ENCODE measurements at regions not wholly inside any gene's neighbourhood (a gene's known extent, or its start where the extent isn't known, plus 50 kb on each side); places are given as distances from the start of the nearest gene placed in this dataset.

DNA sequence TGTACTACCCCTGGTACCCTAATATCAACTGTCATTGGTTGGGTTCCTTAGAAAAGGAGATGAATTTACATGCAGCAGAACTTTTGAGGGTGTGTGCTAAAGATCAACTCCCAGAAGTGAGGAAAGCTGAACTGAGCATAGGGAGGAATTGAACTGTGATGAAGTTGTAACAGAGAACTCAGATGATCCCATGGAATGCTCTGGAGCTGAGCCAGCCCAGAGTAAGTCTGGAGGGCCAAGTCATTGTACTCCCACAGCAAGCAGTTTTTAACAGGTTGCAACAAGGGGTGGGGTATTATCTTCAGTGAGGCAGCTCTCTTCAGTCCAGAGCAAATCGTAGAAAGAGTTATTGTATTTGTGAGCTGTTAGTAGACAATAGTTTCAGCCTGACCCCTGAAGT lies 572.3 kb downstream of the PYDC2 start:
- TF ChIP-seq EP300 (IDR thresholded peaks at IDR 0.05; ENCODE audit: low read depth) (no peak), POLR2AphosphoS5 (IDR thresholded peaks at IDR 0.05) (no peak), POLR2A (IDR thresholded peaks at IDR 0.05) (no peak)
- TF ChIP-seq, protein P1, sequence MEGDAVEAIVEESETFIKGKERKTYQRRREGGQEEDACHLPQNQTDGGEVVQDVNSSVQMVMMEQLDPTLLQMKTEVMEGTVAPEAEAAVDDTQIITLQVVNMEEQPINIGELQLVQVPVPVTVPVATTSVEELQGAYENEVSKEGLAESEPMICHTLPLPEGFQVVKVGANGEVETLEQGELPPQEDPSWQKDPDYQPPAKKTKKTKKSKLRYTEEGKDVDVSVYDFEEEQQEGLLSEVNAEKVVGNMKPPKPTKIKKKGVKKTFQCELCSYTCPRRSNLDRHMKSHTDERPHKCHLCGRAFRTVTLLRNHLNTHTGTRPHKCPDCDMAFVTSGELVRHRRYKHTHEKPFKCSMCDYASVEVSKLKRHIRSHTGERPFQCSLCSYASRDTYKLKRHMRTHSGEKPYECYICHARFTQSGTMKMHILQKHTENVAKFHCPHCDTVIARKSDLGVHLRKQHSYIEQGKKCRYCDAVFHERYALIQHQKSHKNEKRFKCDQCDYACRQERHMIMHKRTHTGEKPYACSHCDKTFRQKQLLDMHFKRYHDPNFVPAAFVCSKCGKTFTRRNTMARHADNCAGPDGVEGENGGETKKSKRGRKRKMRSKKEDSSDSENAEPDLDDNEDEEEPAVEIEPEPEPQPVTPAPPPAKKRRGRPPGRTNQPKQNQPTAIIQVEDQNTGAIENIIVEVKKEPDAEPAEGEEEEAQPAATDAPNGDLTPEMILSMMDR (IDR thresholded peaks at IDR 0.05), result no peak
- in situ Hi-C loops (cut with MboI; ENCODE audit: low pct_ligation_motif_present in 1 of 4, low pct_unique_long_range_greater_than_20kb in 1 of 4, low sequenced_read_pairs in 3 of 4), result loop anchor here in 1 of 4 donors (25.0 kb wide), 1 partner anchor 104 kb away; no protein-coding TSS in a partner anchor

DNA sequence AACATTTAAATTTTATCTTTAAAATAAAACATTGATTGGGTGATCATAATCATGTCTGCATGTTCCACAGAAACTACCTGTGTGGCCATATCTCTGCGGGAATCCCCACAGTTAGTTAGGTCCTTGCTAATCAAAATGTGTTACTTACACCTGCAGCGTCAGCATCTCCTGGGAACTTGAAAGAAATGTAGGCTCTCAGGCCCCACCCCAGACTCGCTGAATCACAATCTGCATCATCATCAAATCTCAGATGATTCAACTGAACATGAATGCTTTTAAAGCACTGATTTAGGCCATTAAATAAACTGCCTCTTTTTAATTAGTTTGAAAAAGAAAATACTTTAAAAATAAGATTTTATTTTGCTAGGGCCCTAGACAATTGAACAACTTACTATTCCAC lies 577.8 kb downstream of the PYDC2 start:
- no peaks in the 10 kb centered on the region for H3K9me3 ChIP-seq
- H3K36me3 ChIP-seq, result no peaks in the 10 kb centered on the region
- no peaks in the 10 kb centered on the region for H3K27me3 ChIP-seq
- 53 to 73% methylated on average over 3 of the region's 3 CpGs for WGBS, 2 donors (ENCODE audit: low coverage in 1 of 2)
- TF ChIP-seq POLR2A (IDR thresholded peaks at IDR 0.05) (no peak), POLR2AphosphoS5 (IDR thresholded peaks at IDR 0.05) (no peak), EP300 (IDR thresholded peaks at IDR 0.05; ENCODE audit: low read depth) (no peak)
- TF ChIP-seq, protein P1 (IDR thresholded peaks at IDR 0.05), result no peak
- H3K4me1 ChIP-seq, result no peaks in the 10 kb centered on the region
- H3K4me3 ChIP-seq, result no peak overlapping the region
- in situ Hi-C loops (cut with MboI; ENCODE audit: low pct_ligation_motif_present in 1 of 4, low pct_unique_long_range_greater_than_20kb in 1 of 4, low sequenced_read_pairs in 3 of 4) (loop anchor here in 1 of 4 donors (25.0 kb wide), 1 partner anchor 99 kb away; no protein-coding TSS in a partner anchor), intact Hi-C loops (cut with DNase I; ENCODE audit: low total_unique reads) (no loop called here)
- DNase-seq, result no peak
- H3K27ac ChIP-seq, result no peak overlapping the region

More for the DNA sequence above, 572.3 kb downstream of the PYDC2 start:
- no peak for DNase-seq
- H3K4me3 ChIP-seq, result no peak overlapping the region
- WGBS, 2 donors (ENCODE audit: low coverage in 1 of 2), result 83% methylated on average over 1 of the region's 1 CpG
- intact Hi-C loops (cut with DNase I; ENCODE audit: low total_unique reads), result no loop called here
- no peak overlapping the region for H3K27ac ChIP-seq
- no peaks in the 10 kb centered on the region for H3K27me3 ChIP-seq
- H3K36me3 ChIP-seq, result no peaks in the 10 kb centered on the region
- H3K4me1 ChIP-seq, result no peaks in the 10 kb centered on the region
- H3K9me3 ChIP-seq, result no peaks in the 10 kb centered on the region

DNA sequence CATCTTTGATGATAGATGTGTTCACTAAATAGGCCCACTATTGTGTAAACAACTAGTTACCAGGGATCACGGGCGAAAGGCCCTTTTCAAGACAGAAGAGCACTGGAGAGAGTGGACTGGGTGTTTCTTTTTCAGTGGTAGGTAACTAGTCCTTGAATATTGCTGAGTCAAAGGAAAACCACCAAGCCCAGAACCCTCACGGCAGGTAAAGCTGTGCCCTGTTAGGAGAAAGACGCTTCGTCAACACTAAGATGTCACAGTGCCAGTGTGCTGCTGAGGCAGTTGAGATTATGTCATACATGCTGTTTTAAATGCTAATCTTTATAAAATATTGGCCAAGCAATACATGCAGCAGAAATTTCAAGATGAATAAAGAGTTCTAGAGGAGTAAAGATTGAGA lies 578.6 kb downstream of the PYDC2 start:
- TF ChIP-seq, protein P1 (IDR thresholded peaks at IDR 0.05), result no peak
- TF ChIP-seq EP300 (IDR thresholded peaks at IDR 0.05; ENCODE audit: low read depth) (no peak), POLR2A (IDR thresholded peaks at IDR 0.05) (no peak), POLR2AphosphoS5 (IDR thresholded peaks at IDR 0.05) (no peak)
- Histone ChIP-seq H3K27me3 (no peaks in the 10 kb centered on the region), H3K9me3 (no peaks in the 10 kb centered on the region), H3K36me3 (no peaks in the 10 kb centered on the region), H3K4me3 (no peak overlapping the region), H3K4me1 (no peaks in the 10 kb centered on the region), H3K27ac (no peak overlapping the region)
- intact Hi-C loops (cut with DNase I; ENCODE audit: low total_unique reads), result no loop called here
- no peak for DNase-seq
- 46 to 84% methylated on average over 4 to 5 of the region's 5 CpGs for WGBS, 2 donors (ENCODE audit: low coverage in 1 of 2)
- in situ Hi-C loops (cut with MboI; ENCODE audit: low pct_ligation_motif_present in 1 of 4, low pct_unique_long_range_greater_than_20kb in 1 of 4, low sequenced_read_pairs in 3 of 4), result loop anchor here in 1 of 4 donors (25.0 kb wide), 1 partner anchor 98 kb away; no protein-coding TSS in a partner anchor

DNA sequence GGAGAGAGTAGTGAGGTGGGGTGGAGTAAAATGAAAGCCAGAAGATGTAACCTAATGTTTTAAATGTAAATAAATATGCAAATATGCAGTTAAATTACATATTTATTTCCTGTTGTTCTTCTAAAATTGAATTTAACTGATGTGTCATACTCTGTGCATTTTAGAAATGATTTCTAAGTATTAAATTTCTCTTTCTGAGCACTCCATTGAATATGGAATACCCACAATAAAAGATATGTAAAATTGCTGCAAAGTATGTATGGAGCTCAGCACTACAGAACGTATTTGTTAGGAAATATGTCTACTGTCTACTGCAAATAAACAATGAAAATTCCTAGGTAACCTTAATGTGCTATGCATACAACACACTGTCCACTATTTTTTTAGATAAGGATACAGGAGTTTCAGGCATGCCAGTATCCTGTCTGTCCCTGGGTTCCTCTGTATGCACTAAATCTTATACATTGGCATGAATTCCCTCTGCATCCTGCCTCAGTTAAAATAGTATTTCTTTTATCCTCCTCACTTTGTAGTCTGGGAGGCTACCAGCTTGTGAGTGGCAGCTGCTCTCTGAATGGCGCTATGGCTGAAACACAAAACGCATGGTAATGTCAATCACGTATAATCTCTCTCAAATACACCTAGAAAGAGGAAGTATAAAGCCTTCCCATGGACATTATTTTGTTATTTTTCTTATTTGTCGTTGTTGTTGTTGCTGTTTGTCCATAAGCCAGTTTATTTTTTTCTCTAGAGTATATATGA lies 579.5 kb downstream of the PYDC2 start:
- no peaks in the 10 kb centered on the region for H3K36me3 ChIP-seq
- no peak overlapping the region for H3K4me3 ChIP-seq
- no peak overlapping the region for H3K27ac ChIP-seq
- DNase-seq, result no peak
- WGBS, 2 donors (ENCODE audit: low coverage in 1 of 2), result 65 to 72% methylated on average over 5 of the region's 5 CpGs
- TF ChIP-seq EP300 (IDR thresholded peaks at IDR 0.05; ENCODE audit: low read depth), result no peak
- TF ChIP-seq, protein P1 (IDR thresholded peaks at IDR 0.05), result no peak
- no peak for TF ChIP-seq POLR2AphosphoS5 (IDR thresholded peaks at IDR 0.05)
- TF ChIP-seq POLR2A (IDR thresholded peaks at IDR 0.05), result no peak
- intact Hi-C loops (cut with DNase I; ENCODE audit: low total_unique reads), result no loop called here
- no peaks in the 10 kb centered on the region for H3K4me1 ChIP-seq
- H3K9me3 ChIP-seq, result no peaks in the 10 kb centered on the region
- in situ Hi-C loops (cut with MboI; ENCODE audit: low pct_ligation_motif_present in 1 of 4, low pct_unique_long_range_greater_than_20kb in 1 of 4, low sequenced_read_pairs in 3 of 4), result loop anchor here in 1 of 4 donors (25.0 kb wide), 1 partner anchor 97 kb away; no protein-coding TSS in a partner anchor
- H3K27me3 ChIP-seq, result no peaks in the 10 kb centered on the region

Data from transverse colon (tissue), 4 donors.